ENCODE measurements at regions not wholly inside any gene's neighbourhood (a gene's known extent, or its start where the extent isn't known, plus 50 kb on each side); places are given as distances from the start of the nearest gene placed in this dataset.

DNA sequence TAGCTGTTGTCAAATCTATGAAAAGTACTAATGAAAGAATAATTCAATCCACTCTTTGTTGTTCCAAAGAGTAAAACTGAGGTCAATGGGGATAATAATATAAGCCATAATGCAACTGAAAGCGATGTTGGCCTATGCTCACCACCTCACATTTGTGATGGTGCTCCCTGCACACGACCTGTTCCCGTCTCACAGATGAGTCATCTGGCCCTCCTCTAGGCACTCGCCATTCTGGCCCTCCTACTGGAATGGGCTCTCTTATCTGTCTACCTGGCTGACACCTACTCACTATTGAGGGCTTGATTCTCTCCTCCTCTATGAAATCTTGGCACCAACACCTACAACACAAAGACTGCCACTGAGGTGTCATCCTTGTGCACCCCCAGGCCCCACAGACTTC lies 585.9 kb upstream of the ID2 start:
- DNase-seq (ENCODE audit: extremely low spot score) = no peak
- POLR2A ChIA-PET = no interaction called here
- CTCF ChIA-PET = interaction anchor here (1.0 to 1.2 kb wide), 2 partner anchors 10 to 32 kb away, joined by 3 to 4 read pairs; no protein-coding TSS in a partner anchor
- TF ChIP-seq, protein P1, sequence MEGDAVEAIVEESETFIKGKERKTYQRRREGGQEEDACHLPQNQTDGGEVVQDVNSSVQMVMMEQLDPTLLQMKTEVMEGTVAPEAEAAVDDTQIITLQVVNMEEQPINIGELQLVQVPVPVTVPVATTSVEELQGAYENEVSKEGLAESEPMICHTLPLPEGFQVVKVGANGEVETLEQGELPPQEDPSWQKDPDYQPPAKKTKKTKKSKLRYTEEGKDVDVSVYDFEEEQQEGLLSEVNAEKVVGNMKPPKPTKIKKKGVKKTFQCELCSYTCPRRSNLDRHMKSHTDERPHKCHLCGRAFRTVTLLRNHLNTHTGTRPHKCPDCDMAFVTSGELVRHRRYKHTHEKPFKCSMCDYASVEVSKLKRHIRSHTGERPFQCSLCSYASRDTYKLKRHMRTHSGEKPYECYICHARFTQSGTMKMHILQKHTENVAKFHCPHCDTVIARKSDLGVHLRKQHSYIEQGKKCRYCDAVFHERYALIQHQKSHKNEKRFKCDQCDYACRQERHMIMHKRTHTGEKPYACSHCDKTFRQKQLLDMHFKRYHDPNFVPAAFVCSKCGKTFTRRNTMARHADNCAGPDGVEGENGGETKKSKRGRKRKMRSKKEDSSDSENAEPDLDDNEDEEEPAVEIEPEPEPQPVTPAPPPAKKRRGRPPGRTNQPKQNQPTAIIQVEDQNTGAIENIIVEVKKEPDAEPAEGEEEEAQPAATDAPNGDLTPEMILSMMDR (IDR thresholded peaks at IDR 0.05; ENCODE audit: control extremely low read depth, extremely low read depth, low read depth, missing control alignments) = no peak

DNA sequence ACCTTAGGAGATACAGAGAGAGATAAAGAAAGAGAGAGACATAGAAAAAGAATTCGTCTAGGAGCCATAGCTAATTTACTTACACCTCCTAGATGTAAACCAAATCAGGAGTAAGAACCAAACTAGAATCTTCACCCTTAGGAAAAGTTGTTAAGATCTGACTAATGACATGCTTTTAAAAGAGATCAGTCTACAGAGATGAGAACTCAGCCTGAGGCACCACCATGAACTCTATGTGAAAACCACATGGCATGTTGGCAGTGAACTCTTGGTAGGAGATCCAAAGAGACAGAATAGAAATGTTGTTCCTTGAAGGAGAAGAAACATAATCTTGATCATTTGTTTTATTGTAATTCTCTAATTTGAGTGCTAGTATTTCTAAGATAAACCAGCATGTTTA lies 585.4 kb upstream of the ID2 start:
- no peak for DNase-seq (ENCODE audit: extremely low spot score)
- TF ChIP-seq, protein P1 (IDR thresholded peaks at IDR 0.05; ENCODE audit: control extremely low read depth, extremely low read depth, low read depth, missing control alignments) = no peak
- CTCF ChIA-PET = interaction anchor here (1.2 kb wide), 1 partner anchor 9 kb away, joined by 4 read pairs; no protein-coding TSS in a partner anchor
- POLR2A ChIA-PET = no interaction called here

DNA sequence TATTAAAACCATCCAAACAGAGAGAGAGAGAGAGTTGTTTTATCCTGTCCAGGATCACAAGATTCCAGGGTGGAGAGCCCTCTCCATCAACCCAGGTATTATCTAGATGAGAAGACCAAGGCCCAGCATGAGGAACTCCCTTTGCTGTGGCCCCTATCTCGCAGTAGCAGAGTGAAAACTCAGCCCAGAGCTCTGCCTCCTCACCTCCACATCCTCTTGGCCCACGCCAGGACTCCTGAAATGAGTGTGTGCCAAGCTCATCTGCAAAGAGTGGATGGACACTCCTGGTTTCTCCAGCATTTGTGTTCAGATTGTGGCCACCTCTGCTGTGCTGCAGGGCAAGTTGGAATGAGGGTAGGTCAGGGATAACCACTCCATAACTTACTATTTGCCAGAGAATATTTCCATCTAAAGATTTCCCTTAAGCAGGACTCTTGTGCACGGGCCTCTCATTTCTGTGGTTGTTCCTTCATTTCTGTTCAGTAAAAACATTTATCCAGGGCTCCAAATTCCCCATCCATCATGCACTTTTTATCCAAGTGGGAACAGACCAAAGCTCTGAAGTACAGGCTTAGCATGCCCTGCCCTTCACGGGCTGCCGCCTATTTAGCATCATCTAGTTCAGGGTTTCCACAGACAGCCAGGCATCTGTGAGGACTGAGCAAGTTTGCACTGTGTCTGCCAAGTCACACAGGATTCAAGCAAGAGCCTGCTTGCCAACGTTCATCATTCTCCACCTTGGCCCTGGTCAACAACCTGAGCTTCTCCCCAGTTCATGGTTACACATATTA lies 583.2 kb upstream of the ID2 start:
- ChIA-PET CTCF (interaction anchor here (1.2 to 1.8 kb wide), 3 partner anchors 9 to 103 kb away, joined by 3 read pairs; no protein-coding TSS in a partner anchor), POLR2A (no interaction called here)
- TF ChIP-seq, protein P1 (IDR thresholded peaks at IDR 0.05; ENCODE audit: control extremely low read depth, extremely low read depth, low read depth, missing control alignments) = no peak
- DNase-seq (ENCODE audit: extremely low spot score) = no peak

DNA sequence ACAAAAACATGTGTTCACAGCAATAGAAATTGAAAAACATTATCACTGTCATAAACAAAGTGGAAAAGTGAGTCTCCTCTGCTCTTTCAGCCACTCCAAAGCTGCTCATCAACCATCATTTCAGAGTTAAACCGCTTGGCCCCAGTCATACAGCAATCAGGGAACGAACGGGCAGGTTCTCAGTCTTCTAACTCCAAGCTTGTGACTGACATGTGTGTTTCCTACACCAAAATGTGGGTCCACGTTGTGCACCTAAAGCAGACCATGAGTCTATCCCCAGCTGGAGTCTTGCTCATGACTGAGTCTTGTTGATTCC lies 582.6 kb upstream of the ID2 start:
- CTCF ChIA-PET = interaction anchor here (1.2 to 1.8 kb wide), 3 partner anchors 9 to 102 kb away, joined by 3 read pairs; no protein-coding TSS in a partner anchor
- no peak for DNase-seq (ENCODE audit: extremely low spot score)
- POLR2A ChIA-PET = no interaction called here
- TF ChIP-seq, protein P1 (IDR thresholded peaks at IDR 0.05; ENCODE audit: control extremely low read depth, extremely low read depth, low read depth, missing control alignments) = no peak

DNA sequence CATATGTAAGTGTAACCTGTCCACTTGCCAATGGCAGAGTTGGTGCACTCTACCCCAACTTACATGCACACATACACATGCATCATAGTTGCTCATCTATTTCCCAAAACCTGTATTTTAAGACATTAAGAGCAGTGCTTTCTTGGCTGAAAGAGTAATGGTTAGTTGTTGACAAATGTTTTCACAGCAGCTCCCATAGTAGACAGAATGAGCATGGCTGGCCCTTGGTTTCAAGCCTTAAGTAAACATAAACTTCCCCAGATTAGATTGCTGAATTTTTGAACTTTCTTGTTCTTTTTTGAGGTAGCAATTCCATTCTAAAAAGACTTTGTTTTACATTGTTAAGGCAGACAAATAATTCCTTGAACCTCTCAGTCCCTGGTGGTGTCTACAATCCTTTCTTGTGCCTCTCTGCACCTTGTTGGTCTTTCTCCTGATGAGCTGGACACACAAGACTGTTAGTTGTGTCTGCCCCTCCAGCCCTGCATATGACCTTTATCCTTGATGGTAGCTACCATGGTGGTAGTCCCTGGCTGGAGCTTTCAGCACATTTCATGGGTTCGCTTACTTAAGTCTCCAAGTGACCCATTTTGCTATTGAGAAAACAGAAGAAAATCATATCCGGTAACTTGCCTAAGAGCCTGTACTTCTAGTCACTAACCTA lies 580.1 kb upstream of the ID2 start:
- POLR2A ChIA-PET = no interaction called here
- CTCF ChIA-PET = no interaction called here

DNA sequence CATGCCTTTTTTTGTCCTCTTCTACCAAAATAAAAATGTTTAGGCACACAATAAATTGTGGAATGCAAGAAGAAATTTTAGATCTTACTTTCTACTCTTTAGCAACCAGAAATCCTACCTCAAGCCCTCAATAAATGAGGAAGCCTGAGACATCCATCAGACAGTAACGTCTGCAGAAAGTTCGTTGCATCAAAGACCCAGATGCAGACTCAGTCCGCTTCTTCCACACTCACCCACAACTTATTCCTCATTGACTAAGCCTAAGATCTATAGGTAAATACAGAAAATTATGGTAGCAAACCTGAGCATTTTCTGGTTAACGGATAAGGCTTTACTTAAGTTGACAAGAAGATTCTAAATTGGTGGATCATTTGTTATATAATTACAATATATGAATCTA lies 579.4 kb upstream of the ID2 start:
- TF ChIP-seq, protein P1 (IDR thresholded peaks at IDR 0.05; ENCODE audit: control extremely low read depth, extremely low read depth, low read depth, missing control alignments) = no peak
- ChIA-PET POLR2A (no interaction called here), CTCF (no interaction called here)
- no peak for DNase-seq (ENCODE audit: extremely low spot score)

More for the DNA sequence above, 580.1 kb upstream of the ID2 start:
- TF ChIP-seq, protein P1 (IDR thresholded peaks at IDR 0.05; ENCODE audit: control extremely low read depth, extremely low read depth, low read depth, missing control alignments) = no peak
- DNase-seq (ENCODE audit: extremely low spot score) = no peak
